CD14-positive monocyte (primary cell): ENCODE measurements at regions not wholly inside any gene's neighbourhood (a gene's known extent, or its start where the extent isn't known, plus 50 kb on each side); places are given as distances from the start of the nearest gene placed in this dataset.

Source experiments
- DNase-seq, 3 donors: peaks; one replicate each; pipeline ENCODE4 v3.0.0-alpha.2; 2011 to 2022
- H2AFZ ChIP-seq: 2 replicates; pipeline ENCODE4 v1.6.0; 2012; ENCODE audit warnings: mild to moderate bottlenecking, low read depth, low read length, inconsistent platforms; ENCODE audit not compliant: insufficient read depth, poor library complexity, severe bottlenecking
- H3K27ac ChIP-seq, 2 donors: 1 replicate in 1 of 2; 2 replicates in 1 of 2; pipeline ENCODE4 v1.5.1; 2012 to 2013; ENCODE audit warnings: low read length in 2 of 2, control low read depth in 1 of 2, inconsistent platforms in 1 of 2, low read depth in 1 of 2, mild to moderate bottlenecking in 1 of 2
- H3K27me3 ChIP-seq, 2 donors: one replicate each; pipeline versions ENCODE4 v1.6.0 to v1.6.1; 2011 to 2013; ENCODE audit warnings: low read length in 2 of 2; ENCODE audit not compliant: control insufficient read depth in 2 of 2, insufficient read depth in 2 of 2
- H3K36me3 ChIP-seq, 2 donors: replicated peaks in 1 of 2; 1 replicate in 1 of 2; 2 replicates in 1 of 2; pipeline versions ENCODE4 v1.5.1 to v1.6.1; 2012 to 2013; ENCODE audit warnings: low read length in 2 of 2, control low read depth in 1 of 2, inconsistent platforms in 1 of 2, mild to moderate bottlenecking in 1 of 2; ENCODE audit not compliant: insufficient read depth in 2 of 2, control insufficient read depth in 1 of 2
- H3K4me1 ChIP-seq, 2 donors: 1 replicate in 1 of 2; 2 replicates in 1 of 2; pipeline versions ENCODE4 v1.5.1 to v1.6.1; 2012 to 2013; ENCODE audit warnings: low read length in 2 of 2, control low read depth in 1 of 2, inconsistent platforms in 1 of 2, mild to moderate bottlenecking in 1 of 2, moderate library complexity in 1 of 2; ENCODE audit not compliant: insufficient read depth in 2 of 2, control insufficient read depth in 1 of 2
- H3K4me2 ChIP-seq: replicated peaks from 2 replicates; pipeline ENCODE3; 2012; ENCODE audit warnings: low read length, moderate library complexity, mild to moderate bottlenecking; ENCODE audit not compliant: poor library complexity, severe bottlenecking; ENCODE audit errors: extremely low read depth
- H3K4me3 ChIP-seq, 3 experiments: fragments of 200-600 bp in 1 of 3; sonication (generic) in 1 of 3; replicated peaks in 1 of 3; 1 replicate in 2 of 3; 2 replicates in 1 of 3; pipeline ENCODE4 v1.5.1; 2011 to 2013; ENCODE audit warnings: low read length in 3 of 3, mild to moderate bottlenecking in 3 of 3, control low read depth in 2 of 3, low read depth in 2 of 3, inconsistent platforms in 1 of 3, moderate library complexity in 1 of 3
- H3K79me2 ChIP-seq: 2 replicates; pipeline ENCODE4 v1.6.0; 2012; ENCODE audit warnings: mild to moderate bottlenecking, control low read depth, inconsistent platforms, low read length, moderate library complexity; ENCODE audit not compliant: insufficient read depth
- H3K9ac ChIP-seq: 2 replicates; pipeline ENCODE4 v1.6.0; 2017; ENCODE audit warnings: low read length, mild to moderate bottlenecking; ENCODE audit not compliant: insufficient read depth, poor library complexity, severe bottlenecking
- H3K9me3 ChIP-seq, 2 donors: replicated peaks in 1 of 2; 1 replicate in 1 of 2; 2 replicates in 1 of 2; pipeline versions ENCODE4 v1.5.1 to v1.6.1; 2012 to 2013; ENCODE audit warnings: low read length in 2 of 2, control low read depth in 1 of 2; ENCODE audit not compliant: control insufficient read depth in 1 of 2, insufficient read depth in 1 of 2
- H4K20me1 ChIP-seq: 2 replicates; pipeline ENCODE4 v1.6.0; 2012; ENCODE audit warnings: mild to moderate bottlenecking, low read length, control low read depth, moderate library complexity; ENCODE audit not compliant: insufficient read depth
- H3K27ac Mint-ChIP-seq, 7 donors: one replicate each; pipeline ENCODE4 v1.8.0; 2020; ENCODE audit warnings: mild to moderate bottlenecking in 7 of 7, mixed read lengths in 7 of 7, moderate library complexity in 6 of 7, inconsistent platforms in 2 of 7
- H3K27me3 Mint-ChIP-seq, 3 donors: one replicate each; pipeline ENCODE4 v1.8.0; 2021 to 2022; ENCODE audit warnings: low read depth in 3 of 3, mild to moderate bottlenecking in 3 of 3, mixed read lengths in 3 of 3, moderate library complexity in 3 of 3, inconsistent platforms in 1 of 3
- H3K36me3 Mint-ChIP-seq, 2 donors: one replicate each; pipeline ENCODE4 v1.8.0; 2020; ENCODE audit warnings: mixed read lengths in 2 of 2, inconsistent platforms in 1 of 2, mild to moderate bottlenecking in 1 of 2
- H3K4me1 Mint-ChIP-seq: one replicate; pipeline ENCODE4 v1.8.0; 2020; ENCODE audit warnings: mild to moderate bottlenecking, mixed read lengths
- H3K4me3 Mint-ChIP-seq, 2 donors: one replicate each; pipeline ENCODE4 v1.8.0; 2020; ENCODE audit warnings: mild to moderate bottlenecking in 2 of 2, mixed read lengths in 2 of 2, moderate library complexity in 1 of 2
- H3K9me3 Mint-ChIP-seq, 7 donors: one replicate each; pipeline ENCODE4 v1.8.0; 2020 to 2022; ENCODE audit warnings: mixed read lengths in 7 of 7, mild to moderate bottlenecking in 6 of 7, moderate library complexity in 6 of 7, inconsistent platforms in 2 of 7
- CTCF ChIP-seq: fragments of 200-600 bp; IDR thresholded peaks from one replicate; pipeline ENCODE4 v1.8.0; 2022; ENCODE audit warnings: antibody characterized with exemption, mild to moderate bottlenecking
- WGBS: methylation state at CpG from one replicate; pipeline ENCODE4 v1.1.5; 2013; ENCODE audit warnings: missing lambda C conversion rate; ENCODE audit not compliant: insufficient coverage; 5-methylcytosine and 5-hydroxymethylcytosine counted together
- intact Hi-C, 2 donors: fragments of 100-400 bp; cut with micrococcal nuclease; formaldehyde crosslinking; loops; one replicate each; pipeline versions ENCODE4 v1.15.0 to v1.15.1; 2023

- H3K4me2 ChIP-seq: no peak overlapping the region
- H3K4me1 ChIP-seq: no peaks in the 10 kb centered on the region
- H3K27me3 ChIP-seq: no peaks in the 10 kb centered on the region
- Mint-ChIP-seq H3K36me3 (no peaks in the 10 kb centered on the region), H3K4me3 (no peak overlapping the region), H3K27ac (no peak overlapping the region), H3K4me1 (no peaks in the 10 kb centered on the region), H3K27me3 (peaks cover 7 to 14% (median 11%) of the 10 kb centered on the region in 3 donors), H3K9me3 (peaks cover 2 to 17% (median 6%) of the 10 kb centered on the region in 7 donors)
- no peak overlapping the region for H3K27ac ChIP-seq
- H3K4me3 ChIP-seq: no peak overlapping the region
- no peaks in the 10 kb centered on the region for H3K36me3 ChIP-seq
- DNase-seq: no peak
- TF ChIP-seq CTCF: no peak
- intact Hi-C loops: no loop called here
- H3K79me2 ChIP-seq: no peaks in the 10 kb centered on the region
- H3K9ac ChIP-seq: no peak overlapping the region
- no peaks in the 10 kb centered on the region for H4K20me1 ChIP-seq
- H2AFZ ChIP-seq: no peak overlapping the region
- peaks cover 0 to 4% of the 10 kb centered on the region in 2 donors for H3K9me3 ChIP-seq
- WGBS: 88% methylated on average over 13 of the region's 22 CpGs
Measured at GRCh38 chr22:48866906-48867681, 960.6 kb downstream of the BRD1 start.

GRCh38 chr22:48864748-48865147, 962.9 kb downstream of the BRD1 start:
- Histone ChIP-seq H2AFZ (no peak overlapping the region), H3K4me3 (no peak overlapping the region), H3K4me2 (no peak overlapping the region), H3K9me3 (peaks cover 0 to 3% of the 10 kb centered on the region in 2 donors), H3K27me3 (no peaks in the 10 kb centered on the region), H4K20me1 (no peaks in the 10 kb centered on the region), H3K27ac (no peak overlapping the region), H3K36me3 (no peaks in the 10 kb centered on the region), H3K79me2 (no peaks in the 10 kb centered on the region), H3K4me1 (no peaks in the 10 kb centered on the region), H3K9ac (no peak overlapping the region)
- TF ChIP-seq CTCF: no peak
- peaks cover 7 to 14% (median 11%) of the 10 kb centered on the region in 3 donors for H3K27me3 Mint-ChIP-seq
- no peaks in the 10 kb centered on the region for H3K36me3 Mint-ChIP-seq
- WGBS: 94% methylated on average over 7 of the region's 10 CpGs
- no peak overlapping the region for H3K4me3 Mint-ChIP-seq
- intact Hi-C loops: no loop called here
- no peak for DNase-seq
- H3K27ac Mint-ChIP-seq: no peak overlapping the region
- H3K9me3 Mint-ChIP-seq: peaks cover 0 to 15% (median under 1%) of the 10 kb centered on the region in 7 donors
- no peaks in the 10 kb centered on the region for H3K4me1 Mint-ChIP-seq
